Peyer's patch (tissue), 4 donors: ENCODE measurements at regions not wholly inside any gene's neighbourhood (a gene's known extent, or its start where the extent isn't known, plus 50 kb on each side); places are given as distances from the start of the nearest gene placed in this dataset.

Source experiments
- CTCF ChIP-seq, 6 experiments: fragments of 450-650 bp in 4 of 6; fragments of 200-600 bp in 2 of 6; sonication (generic) in 1 of 6; IDR thresholded peaks; one replicate each; pipeline ENCODE4 v1.5.1; 2017 to 2019; ENCODE audit warnings: antibody characterized with exemption in 6 of 6, mild to moderate bottlenecking in 3 of 6, moderate library complexity in 1 of 6
- POLR2A ChIP-seq, 2 donors: fragments of 450-650 bp; IDR thresholded peaks; one replicate each; pipeline ENCODE4 v1.5.1; 2017; ENCODE audit warnings: antibody characterized with exemption in 2 of 2, mild to moderate bottlenecking in 2 of 2, moderate library complexity in 2 of 2

- TF ChIP-seq CTCF (IDR thresholded peaks at IDR 0.05) (no peak), POLR2A (IDR thresholded peaks at IDR 0.05) (no peak)
These were observed 592.4 kb upstream of the DAB2 start for GRCh38 chr5:40017135-40017534.
